GM21423 (cell line): ENCODE measurements at regions not wholly inside any gene's neighbourhood (a gene's known extent, or its start where the extent isn't known, plus 50 kb on each side); places are given as distances from the start of the nearest gene placed in this dataset.

ENCODE experiments used
- ATAC-seq: cut with Tn5 transposase; IDR thresholded peaks from one replicate; pipeline ENCODE4 v1.9.1; 2021; ENCODE audit warnings: mild to moderate bottlenecking, moderate library complexity; ENCODE audit not compliant: unreplicated experiment

- ATAC-seq, result no peak
Observed at GRCh38 chr3:182050932-182051331, 339.2 kb downstream of the SOX2 start.

- no peak for ATAC-seq
Observed at GRCh38 chr3:182052332-182052731, 340.6 kb downstream of the SOX2 start.

- no peak for ATAC-seq
Observed at GRCh38 chr3:182052757-182053156, 341.0 kb downstream of the SOX2 start.

GRCh38 chr3:182058488-182058887, 346.8 kb downstream of the SOX2 start:
- no peak for ATAC-seq

GRCh38 chr3:182063742-182064141, 352.0 kb downstream of the SOX2 start:
- ATAC-seq, result no peak

GRCh38 chr3:182067423-182067822, 355.7 kb downstream of the SOX2 start:
- ATAC-seq, result no peak

GRCh38 chr3:182078316-182078715, 366.6 kb downstream of the SOX2 start:
- ATAC-seq, result no peak

GRCh38 chr3:182078929-182079328, 367.2 kb downstream of the SOX2 start:
- ATAC-seq, result no peak

GRCh38 chr3:182081096-182081495, 369.4 kb downstream of the SOX2 start:
- ATAC-seq, result no peak

GRCh38 chr3:182083112-182083511, 371.4 kb downstream of the SOX2 start:
- ATAC-seq, result no peak

- peak; percentile 56 for ATAC-seq
Observed at GRCh38 chr3:182092662-182093262, 381.0 kb downstream of the SOX2 start.

- ATAC-seq, result no peak
Observed at GRCh38 chr3:182094321-182094720, 382.6 kb downstream of the SOX2 start.

GRCh38 chr3:182104881-182105280, 393.2 kb downstream of the SOX2 start:
- ATAC-seq, result no peak

- ATAC-seq, result no peak
Observed at GRCh38 chr3:182105875-182106274, 394.1 kb downstream of the SOX2 start.

- ATAC-seq, result no peak
Observed at GRCh38 chr3:182108371-182108770, 396.6 kb downstream of the SOX2 start.

GRCh38 chr3:182111967-182112366, 400.2 kb downstream of the SOX2 start:
- no peak for ATAC-seq

GRCh38 chr3:182115328-182116015, 403.7 kb downstream of the SOX2 start:
- no peak for ATAC-seq

GRCh38 chr3:182116386-182116785, 404.7 kb downstream of the SOX2 start:
- no peak for ATAC-seq

- ATAC-seq, result no peak
Observed at GRCh38 chr3:182117131-182117530, 405.4 kb downstream of the SOX2 start.

- ATAC-seq, result no peak
Observed at GRCh38 chr3:182117583-182117982, 405.9 kb downstream of the SOX2 start.

GRCh38 chr3:182118066-182118465, 406.3 kb downstream of the SOX2 start:
- no peak for ATAC-seq

GRCh38 chr3:182121401-182121800, 409.7 kb downstream of the SOX2 start:
- no peak for ATAC-seq

GRCh38 chr3:182122779-182123178, 411.1 kb downstream of the SOX2 start:
- ATAC-seq, result no peak
